T-helper 1 cell treated with Interleukin-12 subunit alpha and Interleukin-12 subunit beta and Interleukin-4 antibody, amounts not matched to agents 30 μg/mL and 1 μg/mL, for 36 hours (primary cell): ENCODE measurements at regions not wholly inside any gene's neighbourhood (a gene's known extent, or its start where the extent isn't known, plus 50 kb on each side); places are given as distances from the start of the nearest gene placed in this dataset.

Experiments
- H3K27ac Mint-ChIP-seq: one replicate; pipeline ENCODE4 v1.8.0; 2021; ENCODE audit warnings: mild to moderate bottlenecking, mixed read lengths
- H3K27me3 Mint-ChIP-seq: one replicate; pipeline ENCODE4 v1.8.0; 2021; ENCODE audit warnings: low read depth, mixed read lengths
- H3K36me3 Mint-ChIP-seq: one replicate; pipeline ENCODE4 v1.8.0; 2021; ENCODE audit warnings: low read depth, mixed read lengths
- H3K4me1 Mint-ChIP-seq: one replicate; pipeline ENCODE4 v1.8.0; 2021; ENCODE audit warnings: low read depth, mixed read lengths
- H3K4me3 Mint-ChIP-seq: one replicate; pipeline ENCODE4 v1.8.0; 2021; ENCODE audit warnings: mild to moderate bottlenecking, moderate library complexity, mixed read lengths
- H3K9me3 Mint-ChIP-seq: one replicate; pipeline ENCODE4 v1.8.0; 2021; ENCODE audit warnings: mixed read lengths

DNA sequence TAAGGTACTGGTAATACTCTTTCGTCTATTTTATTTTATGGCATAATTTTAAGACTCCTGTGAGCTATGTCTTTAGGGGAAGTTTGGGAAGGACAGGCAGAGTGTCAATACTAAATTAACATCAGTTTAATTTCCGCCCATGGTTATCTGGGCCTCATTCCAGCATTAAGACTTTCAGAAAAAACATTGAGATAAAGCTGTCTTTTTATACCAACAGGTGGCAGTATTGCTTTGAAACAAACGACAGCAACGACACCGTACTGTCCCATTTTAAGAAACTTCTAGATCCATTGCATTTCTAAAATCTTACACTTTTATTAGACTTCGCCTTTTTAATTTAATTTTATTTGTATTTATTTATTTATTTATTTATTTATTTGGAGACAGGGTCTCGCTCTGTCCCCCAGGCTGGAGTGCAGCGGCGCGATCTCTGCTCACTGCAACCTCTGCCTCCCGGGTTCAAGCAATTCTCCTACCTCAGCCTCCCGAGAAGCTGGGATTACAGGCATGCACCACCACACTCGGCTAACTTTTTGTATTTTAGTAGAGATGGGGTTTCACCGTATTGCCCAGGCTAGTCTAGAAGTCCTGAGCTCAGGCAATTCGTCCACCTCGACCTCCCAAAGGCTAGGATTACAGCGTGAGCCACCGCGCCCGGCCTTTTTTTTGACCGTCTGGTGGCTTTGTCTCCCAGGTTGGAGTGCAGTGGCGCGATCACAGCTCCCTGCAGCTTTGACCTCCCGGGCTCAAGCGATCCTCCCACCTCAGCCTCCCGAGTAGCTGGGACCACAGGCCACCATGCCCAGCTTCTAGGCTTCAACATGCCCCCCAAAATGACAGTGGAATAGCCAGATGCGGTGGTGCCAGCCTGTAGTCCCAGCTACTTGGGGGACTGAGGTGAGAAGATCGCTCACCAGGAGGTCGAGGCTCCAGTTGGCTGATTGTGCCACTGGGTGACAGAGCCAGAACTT, 78.7 kb upstream of the C1GALT1 start:
- H3K27ac Mint-ChIP-seq = no peak overlapping the region
- no peaks in the 10 kb centered on the region for H3K9me3 Mint-ChIP-seq
- H3K36me3 Mint-ChIP-seq = no peaks in the 10 kb centered on the region
- H3K4me1 Mint-ChIP-seq = peaks cover 18% of the 10 kb centered on the region
- no peaks in the 10 kb centered on the region for H3K27me3 Mint-ChIP-seq
- H3K4me3 Mint-ChIP-seq = no peak overlapping the region

GRCh38 chr7:7104314-7104698, 78.0 kb upstream of the C1GALT1 start:
- Mint-ChIP-seq H3K27me3 (no peaks in the 10 kb centered on the region), H3K36me3 (no peaks in the 10 kb centered on the region), H3K4me3 (no peak overlapping the region), H3K4me1 (peaks cover 18% of the 10 kb centered on the region), H3K27ac (no peak overlapping the region), H3K9me3 (peaks cover 3% of the 10 kb centered on the region)

DNA sequence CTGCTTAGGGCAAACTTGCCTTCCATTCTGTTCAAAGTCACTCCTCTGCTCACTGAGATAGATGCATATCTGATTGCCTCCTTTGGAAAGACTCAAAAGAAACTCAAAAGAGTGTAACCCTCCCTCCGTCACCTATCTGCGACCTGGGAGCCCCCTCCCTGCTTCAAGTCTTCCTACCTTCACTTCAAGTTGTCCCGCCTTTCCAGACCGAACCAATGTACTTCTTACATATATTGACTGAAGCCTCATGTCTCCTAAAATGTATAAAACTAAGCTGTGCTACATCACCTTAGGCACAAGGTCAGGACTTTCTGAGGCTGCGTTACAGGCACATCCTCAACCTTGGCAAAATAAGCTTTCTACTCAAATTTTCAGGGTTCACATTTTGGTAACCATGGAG, 77.4 kb upstream of the C1GALT1 start:
- H3K27me3 Mint-ChIP-seq = no peaks in the 10 kb centered on the region
- H3K9me3 Mint-ChIP-seq = peaks cover 6% of the 10 kb centered on the region
- no peaks in the 10 kb centered on the region for H3K36me3 Mint-ChIP-seq
- no peak overlapping the region for H3K4me3 Mint-ChIP-seq
- no peak overlapping the region for H3K27ac Mint-ChIP-seq
- peaks cover 18% of the 10 kb centered on the region for H3K4me1 Mint-ChIP-seq

- Mint-ChIP-seq H3K27me3 (no peaks in the 10 kb centered on the region), H3K4me3 (no peak overlapping the region), H3K4me1 (peaks cover 18% of the 10 kb centered on the region), H3K9me3 (peaks cover 12% of the 10 kb centered on the region), H3K36me3 (no peaks in the 10 kb centered on the region), H3K27ac (no peak overlapping the region)
Measured at GRCh38 chr7:7105800-7106582, 76.4 kb upstream of the C1GALT1 start.

DNA sequence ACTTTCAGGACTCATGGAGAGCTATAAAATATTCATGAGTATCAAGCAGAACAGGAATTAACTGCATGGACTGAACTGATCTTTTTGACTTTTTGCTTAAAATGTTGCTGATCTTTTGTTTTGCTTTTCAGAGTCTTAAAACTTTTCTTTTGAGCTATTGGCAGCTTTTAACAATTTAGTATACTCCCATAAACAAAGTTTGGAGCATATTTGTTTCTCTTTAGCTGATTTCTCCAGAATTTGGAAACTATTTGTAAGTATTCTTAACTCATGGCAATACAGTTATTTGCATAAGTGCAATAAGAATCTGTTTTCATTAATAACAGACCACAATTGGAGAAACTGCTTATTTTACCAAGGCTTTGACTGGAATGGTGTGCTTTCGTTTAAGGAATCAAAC, 73.4 kb upstream of the C1GALT1 start:
- Mint-ChIP-seq H3K27ac (no peak overlapping the region), H3K36me3 (no peaks in the 10 kb centered on the region), H3K4me3 (no peak overlapping the region), H3K27me3 (peaks cover 7% of the 10 kb centered on the region), H3K4me1 (peaks cover 16% of the 10 kb centered on the region), H3K9me3 (peaks cover 12% of the 10 kb centered on the region)

DNA sequence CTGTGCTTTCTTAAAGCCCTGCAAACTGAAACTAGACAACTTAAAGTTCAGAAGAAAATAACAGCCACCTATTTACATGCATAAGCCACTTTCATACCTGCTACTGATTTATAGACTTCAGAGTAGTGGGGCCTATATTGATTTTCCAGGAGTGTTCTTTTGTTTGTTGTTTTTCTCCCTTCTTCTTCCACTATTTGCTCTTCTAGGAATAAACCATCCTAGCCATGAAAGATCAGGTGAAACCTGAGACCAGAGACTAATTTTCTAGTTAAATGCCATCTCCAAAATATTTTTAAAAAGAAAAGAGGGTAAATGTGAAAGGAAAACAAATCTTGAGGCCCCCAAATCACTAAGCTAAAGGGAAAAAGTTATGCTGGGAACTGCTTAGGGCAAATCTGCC, 72.4 kb upstream of the C1GALT1 start:
- Mint-ChIP-seq H3K27ac (no peak overlapping the region), H3K36me3 (no peaks in the 10 kb centered on the region), H3K9me3 (peaks cover 12% of the 10 kb centered on the region), H3K4me1 (peaks cover 12% of the 10 kb centered on the region), H3K4me3 (no peak overlapping the region), H3K27me3 (peaks cover 7% of the 10 kb centered on the region)

DNA sequence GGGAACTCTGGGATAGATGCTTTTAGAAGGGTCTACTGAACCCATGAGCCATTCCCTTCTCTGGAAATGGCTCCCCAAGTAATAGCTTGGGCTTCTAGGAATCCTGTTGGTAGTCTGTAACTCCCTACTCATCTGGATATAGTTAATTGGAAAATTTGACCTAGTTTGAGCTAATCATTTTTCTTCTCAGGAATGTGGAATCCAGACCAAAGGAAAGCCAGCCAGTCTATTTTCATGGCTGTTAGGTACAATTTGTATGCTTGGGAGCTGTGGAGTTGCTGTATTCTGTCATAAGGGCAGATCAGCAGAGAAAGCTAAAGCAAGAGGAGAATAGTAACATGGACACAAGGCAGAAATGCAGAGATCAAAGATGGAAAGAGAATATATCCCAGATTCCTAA, 71.6 kb upstream of the C1GALT1 start:
- Mint-ChIP-seq H3K4me1 (peaks cover 5% of the 10 kb centered on the region), H3K4me3 (no peak overlapping the region), H3K27me3 (peaks cover 7% of the 10 kb centered on the region), H3K9me3 (peaks cover 12% of the 10 kb centered on the region), H3K27ac (no peak overlapping the region), H3K36me3 (no peaks in the 10 kb centered on the region)

DNA sequence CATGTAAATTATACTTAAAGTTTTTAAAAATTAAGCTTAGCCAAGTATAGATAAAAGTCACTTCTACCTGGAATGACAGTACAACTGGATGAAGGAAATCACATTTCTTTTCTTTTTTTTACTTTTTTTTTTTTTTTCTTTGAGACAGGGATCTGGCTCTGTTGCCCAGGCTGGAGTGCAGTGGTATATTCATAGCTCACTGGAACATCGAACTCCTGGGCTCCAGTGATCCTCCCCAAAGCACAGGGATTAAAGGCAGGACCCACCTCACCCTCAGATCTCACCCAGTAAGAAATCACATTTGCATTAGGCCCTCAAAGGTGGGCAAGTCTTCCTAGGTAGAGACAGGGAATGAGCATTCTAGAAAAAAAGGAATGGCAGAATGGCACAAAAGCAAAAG, 69.5 kb upstream of the C1GALT1 start:
- peaks cover 7% of the 10 kb centered on the region for H3K27me3 Mint-ChIP-seq

DNA sequence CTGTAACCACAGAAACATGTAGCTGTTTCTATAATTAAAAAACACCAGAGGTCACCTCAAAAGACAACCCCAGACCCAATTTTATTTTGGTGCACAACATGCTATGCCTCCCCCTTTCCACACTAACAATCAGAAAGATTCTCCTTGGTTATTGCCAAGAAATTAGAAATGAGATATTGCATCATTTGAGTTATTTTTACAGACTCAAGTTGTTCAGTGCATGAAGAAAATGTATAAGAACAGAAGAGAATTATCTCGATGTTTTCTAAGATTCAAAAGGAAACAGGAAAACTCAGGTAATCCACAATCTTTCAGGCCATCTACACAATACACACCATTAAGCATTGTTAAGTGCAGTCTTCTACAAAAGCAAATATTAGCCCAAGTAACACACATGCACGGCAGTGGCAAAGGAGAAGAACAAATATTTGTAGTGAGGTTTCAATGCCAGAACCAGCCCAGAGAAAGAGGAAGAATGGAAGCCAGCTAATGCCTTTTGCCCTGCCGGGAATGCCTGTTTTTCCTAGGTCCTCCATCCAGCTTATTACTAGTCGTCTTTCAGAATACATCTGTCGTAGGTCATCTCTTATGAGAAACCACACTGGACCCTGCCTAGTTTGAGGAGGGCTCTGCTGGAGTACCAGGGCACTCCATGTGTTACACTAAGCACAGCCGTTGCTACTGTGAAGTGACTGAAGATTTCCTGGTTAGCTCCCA, 67.6 kb upstream of the C1GALT1 start:
- Mint-ChIP-seq H3K4me3 (no peak overlapping the region), H3K9me3 (peaks cover 8% of the 10 kb centered on the region)

More for the DNA sequence above, 69.5 kb upstream of the C1GALT1 start:
- no peak overlapping the region for H3K27ac Mint-ChIP-seq
- no peaks in the 10 kb centered on the region for H3K4me1 Mint-ChIP-seq
- no peaks in the 10 kb centered on the region for H3K36me3 Mint-ChIP-seq
- H3K9me3 Mint-ChIP-seq = peaks cover 12% of the 10 kb centered on the region
- no peak overlapping the region for H3K4me3 Mint-ChIP-seq

GRCh38 chr7:7117935-7118586, 64.3 kb upstream of the C1GALT1 start:
- Mint-ChIP-seq H3K4me1 (peaks cover under 1% of the 10 kb centered on the region), H3K9me3 (no peaks in the 10 kb centered on the region), H3K4me3 (no peak overlapping the region), H3K27me3 (peaks cover 7% of the 10 kb centered on the region), H3K27ac (no peak overlapping the region), H3K36me3 (no peaks in the 10 kb centered on the region)

More for the DNA sequence above, 67.6 kb upstream of the C1GALT1 start:
- H3K36me3 Mint-ChIP-seq = no peaks in the 10 kb centered on the region
- H3K27ac Mint-ChIP-seq = no peak overlapping the region
- no peaks in the 10 kb centered on the region for H3K4me1 Mint-ChIP-seq
- peaks cover 7% of the 10 kb centered on the region for H3K27me3 Mint-ChIP-seq

- H3K4me3 Mint-ChIP-seq = no peak overlapping the region
- H3K36me3 Mint-ChIP-seq = no peaks in the 10 kb centered on the region
- no peak overlapping the region for H3K27ac Mint-ChIP-seq
- H3K27me3 Mint-ChIP-seq = peaks cover 3% of the 10 kb centered on the region
- H3K9me3 Mint-ChIP-seq = peaks cover 3% of the 10 kb centered on the region
- H3K4me1 Mint-ChIP-seq = peaks cover 1% of the 10 kb centered on the region
Measured at GRCh38 chr7:7118822-7119221, 63.5 kb upstream of the C1GALT1 start.

DNA sequence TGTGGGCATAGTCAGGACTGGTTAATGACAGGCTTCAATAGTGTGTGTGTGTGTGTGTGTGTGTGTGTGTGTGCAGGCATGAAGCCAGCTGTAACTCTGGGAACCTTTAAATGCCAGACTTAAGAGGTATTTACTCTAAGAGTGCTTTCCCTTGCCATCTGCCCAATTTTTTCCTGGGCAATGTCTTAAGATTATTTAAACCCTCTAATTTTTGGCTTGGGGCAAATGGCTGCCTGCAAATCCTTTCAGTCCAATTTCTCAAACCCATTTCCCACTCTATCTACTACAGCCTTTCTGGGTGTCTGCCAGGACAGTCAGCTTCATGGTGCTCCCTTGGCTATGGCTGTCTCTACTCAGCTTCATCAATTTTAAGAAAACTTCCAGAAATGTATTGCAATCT, 62.6 kb upstream of the C1GALT1 start:
- Mint-ChIP-seq H3K27me3 (peaks cover 3% of the 10 kb centered on the region), H3K4me1 (peaks cover 1% of the 10 kb centered on the region)

DNA sequence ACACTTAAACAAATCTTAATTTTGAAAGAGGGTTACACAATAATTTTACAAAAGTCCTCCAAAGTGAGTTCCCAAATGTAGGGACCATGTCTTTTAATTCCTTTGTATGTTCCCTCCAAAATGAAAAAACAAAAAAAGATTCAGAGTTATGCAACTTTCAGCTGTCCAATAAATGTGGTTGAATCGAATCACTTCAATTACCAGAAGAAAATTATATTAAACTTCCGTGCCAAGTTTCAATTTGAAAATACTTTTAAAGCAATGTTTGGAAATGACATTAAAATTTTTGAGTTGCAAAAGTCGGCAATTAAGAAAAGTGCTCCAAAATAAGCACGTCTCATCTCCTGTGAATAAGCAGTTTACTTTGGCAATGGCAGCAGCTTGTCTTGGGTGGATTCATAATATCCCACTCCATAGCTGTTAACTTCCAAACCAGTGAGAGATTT, 60.3 kb upstream of the C1GALT1 start:
- H3K9me3 Mint-ChIP-seq = peaks cover 3% of the 10 kb centered on the region
- peaks cover 1% of the 10 kb centered on the region for H3K4me1 Mint-ChIP-seq
- H3K27me3 Mint-ChIP-seq = peaks cover 3% of the 10 kb centered on the region
- no peak overlapping the region for H3K27ac Mint-ChIP-seq
- H3K36me3 Mint-ChIP-seq = no peaks in the 10 kb centered on the region
- H3K4me3 Mint-ChIP-seq = no peak overlapping the region

More for the DNA sequence above, 62.6 kb upstream of the C1GALT1 start:
- Mint-ChIP-seq H3K27ac (no peak overlapping the region), H3K9me3 (peaks cover 3% of the 10 kb centered on the region), H3K4me3 (no peak overlapping the region), H3K36me3 (no peaks in the 10 kb centered on the region)
